ENCODE measurements at regions not wholly inside any gene's neighbourhood (a gene's known extent, or its start where the extent isn't known, plus 50 kb on each side); places are given as distances from the start of the nearest gene placed in this dataset.

- no peaks in the 10 kb centered on the region for H3K27me3 ChIP-seq (ENCODE audit: control insufficient read depth, insufficient read depth)
- H3K4me1 ChIP-seq (ENCODE audit: control insufficient read depth, insufficient read depth, low read length) = no peaks in the 10 kb centered on the region
- H3K4me3 ChIP-seq (ENCODE audit: low read length) = no peak overlapping the region
- no peaks in the 10 kb centered on the region for H3K9me3 ChIP-seq (ENCODE audit: control insufficient read depth, low read length)
- DNase-seq (no peak), ATAC-seq (no peak)
- intact Hi-C loops (cut with DNase I) = no loop called here
- no peak overlapping the region for H3K27ac ChIP-seq (ENCODE audit: low read length)
- WGBS = 65% methylated on average over 3 of the region's 3 CpGs
Measured at GRCh38 chr9:78778318-78778717, 481.4 kb downstream of the PSAT1 start.

GRCh38 chr9:78778861-78779374 is 482.0 kb downstream of the PSAT1 start:
- intact Hi-C loops (cut with DNase I) = no loop called here
- DNase-seq (no peak), ATAC-seq (no peak)
- no peaks in the 10 kb centered on the region for H3K27me3 ChIP-seq (ENCODE audit: control insufficient read depth, insufficient read depth)
- no peaks in the 10 kb centered on the region for H3K4me1 ChIP-seq (ENCODE audit: control insufficient read depth, insufficient read depth, low read length)
- WGBS = 42% methylated on average over 4 of the region's 4 CpGs
- H3K9me3 ChIP-seq (ENCODE audit: control insufficient read depth, low read length) = no peaks in the 10 kb centered on the region
- H3K4me3 ChIP-seq (ENCODE audit: low read length) = no peak overlapping the region
- H3K27ac ChIP-seq (ENCODE audit: low read length) = no peak overlapping the region

GRCh38 chr9:78781681-78782080 is 484.8 kb downstream of the PSAT1 start:
- H3K4me3 ChIP-seq (ENCODE audit: low read length) = no peak overlapping the region
- H3K9me3 ChIP-seq (ENCODE audit: control insufficient read depth, low read length) = no peaks in the 10 kb centered on the region
- intact Hi-C loops (cut with DNase I) = no loop called here
- no peaks in the 10 kb centered on the region for H3K27me3 ChIP-seq (ENCODE audit: control insufficient read depth, insufficient read depth)
- DNase-seq (no peak), ATAC-seq (no peak)
- no peak overlapping the region for H3K27ac ChIP-seq (ENCODE audit: low read length)
- WGBS = 89% methylated on average over 4 of the region's 4 CpGs
- no peaks in the 10 kb centered on the region for H3K4me1 ChIP-seq (ENCODE audit: control insufficient read depth, insufficient read depth, low read length)

- H3K4me1 ChIP-seq (ENCODE audit: control insufficient read depth, insufficient read depth, low read length) = no peaks in the 10 kb centered on the region
- 93% methylated on average over 3 of the region's 3 CpGs for WGBS
- H3K27me3 ChIP-seq (ENCODE audit: control insufficient read depth, insufficient read depth) = no peaks in the 10 kb centered on the region
- no peak overlapping the region for H3K4me3 ChIP-seq (ENCODE audit: low read length)
- intact Hi-C loops (cut with DNase I) = no loop called here
- no peak overlapping the region for H3K27ac ChIP-seq (ENCODE audit: low read length)
- no peak for ATAC-seq
- no peak for DNase-seq
- no peaks in the 10 kb centered on the region for H3K9me3 ChIP-seq (ENCODE audit: control insufficient read depth, low read length)
Measured at GRCh38 chr9:78782234-78782633, 485.3 kb downstream of the PSAT1 start.

GRCh38 chr9:78782858-78783257 is 485.9 kb downstream of the PSAT1 start:
- Histone ChIP-seq H3K27ac (ENCODE audit: low read length) (no peak overlapping the region), H3K9me3 (ENCODE audit: control insufficient read depth, low read length) (no peaks in the 10 kb centered on the region), H3K4me1 (ENCODE audit: control insufficient read depth, insufficient read depth, low read length) (no peaks in the 10 kb centered on the region), H3K27me3 (ENCODE audit: control insufficient read depth, insufficient read depth) (no peaks in the 10 kb centered on the region), H3K4me3 (ENCODE audit: low read length) (no peak overlapping the region)
- DNase-seq = no peak
- no peak for ATAC-seq
- intact Hi-C loops (cut with DNase I) = no loop called here
- 90% methylated on average over 3 of the region's 3 CpGs for WGBS

GRCh38 chr9:78783743-78784142 is 486.8 kb downstream of the PSAT1 start:
- no peak for DNase-seq
- Histone ChIP-seq H3K4me1 (ENCODE audit: control insufficient read depth, insufficient read depth, low read length) (no peaks in the 10 kb centered on the region), H3K4me3 (ENCODE audit: low read length) (no peak overlapping the region), H3K27ac (ENCODE audit: low read length) (no peak overlapping the region), H3K9me3 (ENCODE audit: control insufficient read depth, low read length) (no peaks in the 10 kb centered on the region), H3K27me3 (ENCODE audit: control insufficient read depth, insufficient read depth) (no peaks in the 10 kb centered on the region)
- no peak for ATAC-seq
- intact Hi-C loops (cut with DNase I) = no loop called here

- Histone ChIP-seq H3K27me3 (ENCODE audit: control insufficient read depth, insufficient read depth) (no peaks in the 10 kb centered on the region), H3K4me3 (ENCODE audit: low read length) (no peak overlapping the region), H3K4me1 (ENCODE audit: control insufficient read depth, insufficient read depth, low read length) (no peaks in the 10 kb centered on the region), H3K27ac (ENCODE audit: low read length) (no peak overlapping the region), H3K9me3 (ENCODE audit: control insufficient read depth, low read length) (no peaks in the 10 kb centered on the region)
- DNase-seq = no peak
- 54% methylated on average over 3 of the region's 3 CpGs for WGBS
- no peak for ATAC-seq
- intact Hi-C loops (cut with DNase I) = no loop called here
Measured at GRCh38 chr9:78786794-78787193, 489.9 kb downstream of the PSAT1 start.

GRCh38 chr9:78788101-78788500 is 491.2 kb downstream of the PSAT1 start:
- Histone ChIP-seq H3K27me3 (ENCODE audit: control insufficient read depth, insufficient read depth) (no peaks in the 10 kb centered on the region), H3K27ac (ENCODE audit: low read length) (no peak overlapping the region), H3K4me1 (ENCODE audit: control insufficient read depth, insufficient read depth, low read length) (no peaks in the 10 kb centered on the region), H3K9me3 (ENCODE audit: control insufficient read depth, low read length) (no peaks in the 10 kb centered on the region), H3K4me3 (ENCODE audit: low read length) (no peak overlapping the region)
- DNase-seq (no peak), ATAC-seq (no peak)
- intact Hi-C loops (cut with DNase I) = no loop called here

- WGBS = 67% methylated on average over 2 of the region's 2 CpGs
- no peak for DNase-seq
- Histone ChIP-seq H3K27me3 (ENCODE audit: control insufficient read depth, insufficient read depth) (no peaks in the 10 kb centered on the region), H3K27ac (ENCODE audit: low read length) (no peak overlapping the region), H3K4me3 (ENCODE audit: low read length) (no peak overlapping the region), H3K9me3 (ENCODE audit: control insufficient read depth, low read length) (no peaks in the 10 kb centered on the region), H3K4me1 (ENCODE audit: control insufficient read depth, insufficient read depth, low read length) (no peaks in the 10 kb centered on the region)
- ATAC-seq = peak; percentile 45 to 78
- intact Hi-C loops (cut with DNase I) = no loop called here
Measured at GRCh38 chr9:78791779-78792178, 494.9 kb downstream of the PSAT1 start.

GRCh38 chr9:78792745-78793144 is 495.8 kb downstream of the PSAT1 start:
- intact Hi-C loops (cut with DNase I) = no loop called here
- Histone ChIP-seq H3K27me3 (ENCODE audit: control insufficient read depth, insufficient read depth) (no peaks in the 10 kb centered on the region), H3K27ac (ENCODE audit: low read length) (no peak overlapping the region), H3K4me3 (ENCODE audit: low read length) (no peak overlapping the region), H3K9me3 (ENCODE audit: control insufficient read depth, low read length) (no peaks in the 10 kb centered on the region), H3K4me1 (ENCODE audit: control insufficient read depth, insufficient read depth, low read length) (no peaks in the 10 kb centered on the region)
- ATAC-seq (no peak), DNase-seq (no peak)
- 47% methylated on average over 3 of the region's 3 CpGs for WGBS

- Histone ChIP-seq H3K9me3 (ENCODE audit: control insufficient read depth, low read length) (no peaks in the 10 kb centered on the region), H3K27ac (ENCODE audit: low read length) (no peak overlapping the region), H3K4me3 (ENCODE audit: low read length) (no peak overlapping the region), H3K27me3 (ENCODE audit: control insufficient read depth, insufficient read depth) (no peaks in the 10 kb centered on the region), H3K4me1 (ENCODE audit: control insufficient read depth, insufficient read depth, low read length) (no peaks in the 10 kb centered on the region)
- intact Hi-C loops (cut with DNase I) = no loop called here
- no peak for ATAC-seq
- no peak for DNase-seq
- WGBS = 97% methylated on average over 2 of the region's 2 CpGs
Measured at GRCh38 chr9:78805771-78806170, 508.8 kb downstream of the PSAT1 start.

- Histone ChIP-seq H3K4me3 (ENCODE audit: low read length) (no peak overlapping the region), H3K27me3 (ENCODE audit: control insufficient read depth, insufficient read depth) (no peaks in the 10 kb centered on the region), H3K4me1 (ENCODE audit: control insufficient read depth, insufficient read depth, low read length) (no peaks in the 10 kb centered on the region), H3K27ac (ENCODE audit: low read length) (no peak overlapping the region), H3K9me3 (ENCODE audit: control insufficient read depth, low read length) (no peaks in the 10 kb centered on the region)
- intact Hi-C loops (cut with DNase I) = no loop called here
- ATAC-seq (no peak), DNase-seq (no peak)
- WGBS = 71% methylated on average over 4 of the region's 4 CpGs
Measured at GRCh38 chr9:78806492-78807160, 509.7 kb downstream of the PSAT1 start.
